ENCODE measurements at regions not wholly inside any gene's neighbourhood (a gene's known extent, or its start where the extent isn't known, plus 50 kb on each side); places are given as distances from the start of the nearest gene placed in this dataset.
"Not testable (repeated sequence)": the region's sequence is repeated elsewhere in the genome, so short reads cannot be mapped to it uniquely, and the experiment has no call there.

DNA sequence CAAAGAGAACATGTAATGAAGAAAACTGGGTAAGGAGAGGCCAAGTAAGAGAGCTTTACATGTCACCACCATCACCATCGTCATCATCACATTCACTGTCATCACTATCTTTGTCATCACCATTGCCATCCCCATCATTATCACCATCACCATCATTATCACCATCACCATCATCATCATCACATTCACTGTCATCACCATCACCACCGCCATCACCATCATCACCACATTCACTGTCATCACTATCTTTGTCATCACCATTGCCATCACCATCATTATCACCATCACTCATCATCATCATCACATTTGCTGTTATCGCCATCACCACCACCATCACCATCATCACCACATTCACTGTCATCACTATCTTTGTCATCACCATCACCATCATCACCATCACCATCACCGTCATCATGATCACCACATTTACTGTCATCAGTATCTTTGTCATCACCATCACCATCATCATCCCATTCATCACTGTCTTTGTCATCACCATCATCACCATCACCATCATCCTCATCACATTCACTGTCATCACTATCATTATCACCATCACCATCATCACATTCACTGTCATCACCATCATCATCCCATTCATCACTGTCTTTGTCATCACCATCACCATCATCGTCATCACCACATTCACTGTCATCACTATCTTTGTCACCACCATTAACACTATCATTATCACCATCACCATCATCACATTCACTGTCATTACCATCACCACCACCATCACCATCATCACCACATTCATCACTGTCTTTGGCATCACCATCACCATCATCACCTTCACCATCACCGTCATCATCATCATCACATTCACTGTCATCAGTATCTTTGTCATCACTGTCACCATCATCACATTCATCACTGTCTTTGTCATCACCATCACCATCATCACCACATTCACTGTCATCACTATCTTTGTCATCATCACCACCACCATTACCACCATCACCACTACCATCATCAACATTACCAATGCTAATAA is 172.3 kb downstream of the ERMARD start:
- DNase-seq (ENCODE audit: low spot score): no peak

DNA sequence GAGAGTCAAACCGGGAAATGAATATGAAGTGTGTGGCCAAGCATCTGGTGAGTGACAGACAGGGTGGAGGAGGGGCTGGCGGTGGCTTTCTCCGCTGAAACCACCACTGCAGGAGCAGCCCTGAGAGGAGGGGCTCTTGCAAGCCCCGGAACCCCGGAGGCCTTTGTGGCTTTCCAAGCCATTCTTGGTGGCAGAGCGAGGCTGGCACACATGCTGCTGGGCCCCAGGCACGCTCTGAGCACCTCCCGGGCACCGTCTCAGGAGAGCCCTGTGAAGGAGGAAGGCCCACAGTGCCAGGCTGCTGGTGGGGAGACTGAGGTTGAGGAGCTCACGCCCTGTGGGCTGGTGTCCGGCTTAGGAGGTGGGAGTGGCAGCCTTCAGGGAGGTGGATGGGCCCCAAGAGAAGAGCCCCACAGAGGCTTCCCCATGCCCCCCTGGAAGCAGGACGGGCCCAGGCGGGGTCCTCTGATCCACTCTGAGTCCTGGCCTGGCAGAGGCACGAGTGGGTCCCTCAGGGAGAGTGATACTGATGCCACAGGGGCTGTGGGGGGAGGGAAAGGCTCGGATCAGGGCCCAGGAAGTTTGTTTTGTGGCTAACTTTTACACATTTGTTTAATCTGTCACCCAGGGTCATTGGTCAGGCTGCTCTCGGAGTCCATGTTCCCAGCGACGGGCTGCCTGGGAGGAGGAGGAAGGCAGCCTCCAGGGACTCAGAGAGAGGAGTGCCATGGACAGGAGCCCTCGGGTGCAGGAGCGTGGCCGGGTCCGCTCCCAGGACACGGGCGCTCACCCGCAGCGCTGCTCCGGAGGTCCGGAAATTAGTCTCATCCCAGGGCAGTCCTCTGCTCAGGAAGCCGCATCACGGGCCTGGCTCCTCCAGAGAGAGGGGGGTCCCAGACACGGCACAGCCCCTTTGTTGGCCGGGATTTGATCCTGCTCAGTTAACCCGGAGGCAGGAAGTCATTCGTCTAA is 170.7 kb downstream of the ERMARD start:
- no peak for DNase-seq (ENCODE audit: low spot score)

DNA sequence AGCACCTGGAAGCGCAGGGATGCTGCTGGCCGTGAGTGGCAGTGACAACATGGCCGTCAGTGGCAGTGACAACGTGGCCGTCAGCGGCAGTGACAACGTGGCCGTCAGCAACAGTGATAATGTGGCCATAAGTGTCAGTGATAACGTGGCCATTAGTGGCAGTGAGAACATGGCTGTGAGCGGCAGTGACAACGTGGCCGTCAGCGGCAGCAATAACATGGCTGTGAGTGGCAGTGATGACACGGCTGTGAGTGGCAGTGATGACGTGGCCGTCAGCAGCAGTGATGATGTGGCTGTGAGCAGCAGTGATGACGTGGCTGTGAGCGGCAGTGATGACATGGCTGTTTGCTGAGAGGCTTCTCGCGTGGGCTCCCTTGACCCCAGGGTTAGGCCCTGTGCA is 169.8 kb downstream of the ERMARD start:
- no peak for DNase-seq (ENCODE audit: low spot score)

DNA sequence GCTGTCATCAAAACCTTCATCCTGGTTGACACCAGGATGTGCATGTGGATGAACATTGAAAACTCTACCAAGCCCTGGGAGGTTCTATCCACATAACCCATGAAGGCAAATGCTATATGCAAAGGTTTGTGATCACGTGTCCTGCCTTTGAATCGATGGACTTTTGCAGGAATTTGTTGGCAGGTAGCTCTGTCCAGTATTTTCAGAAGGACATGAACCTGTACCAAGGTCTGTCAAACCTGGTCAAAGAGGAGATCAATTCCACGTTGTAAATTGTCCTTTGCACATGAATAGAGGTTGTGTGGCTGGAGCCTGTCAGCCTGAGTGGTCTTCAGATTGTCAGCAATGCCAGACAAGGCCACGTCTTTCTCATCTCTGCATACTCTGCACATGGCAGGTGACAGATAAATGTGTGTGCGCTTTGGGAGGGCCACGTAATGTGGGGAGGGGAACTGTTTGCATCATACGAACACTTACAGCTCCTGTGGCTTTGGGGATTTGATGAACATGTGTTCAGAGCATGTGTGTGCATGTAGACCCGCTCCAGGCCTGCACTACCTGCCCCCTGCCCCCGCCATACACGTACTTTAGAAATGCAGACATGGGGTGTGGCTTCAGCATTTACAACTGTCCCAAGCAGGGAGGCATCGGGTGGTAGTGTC is 169.1 kb downstream of the ERMARD start:
- DNase-seq (ENCODE audit: low spot score): no peak

DNA sequence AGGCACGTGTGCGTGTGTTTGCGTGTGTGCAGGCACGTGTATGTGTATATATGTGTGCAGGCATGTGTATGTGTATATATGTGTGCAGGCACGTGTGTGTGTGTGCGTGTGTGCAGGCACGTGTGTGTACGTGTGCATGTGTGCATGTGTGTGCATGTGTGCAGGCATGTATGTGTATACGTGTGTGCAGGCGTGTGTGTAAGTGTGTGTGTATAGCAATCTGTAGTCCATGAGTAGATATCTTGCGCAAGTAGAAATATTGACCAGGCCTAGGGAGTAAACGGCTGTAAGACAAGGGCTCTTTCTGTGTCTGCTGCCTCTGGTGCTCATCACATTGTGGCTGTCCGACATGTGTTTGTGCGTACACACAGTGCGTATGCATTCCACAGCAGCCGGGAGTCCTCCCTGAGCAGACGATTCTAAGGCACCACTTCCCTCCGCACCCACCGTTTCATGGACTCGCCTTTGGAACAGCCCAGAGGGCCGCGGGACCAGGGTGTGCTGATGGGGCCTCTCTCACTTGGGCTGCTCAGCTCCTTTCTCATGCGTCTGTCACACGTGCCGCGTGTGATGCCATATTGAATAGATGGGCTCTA is 167.6 kb downstream of the ERMARD start:
- no peak for DNase-seq (ENCODE audit: low spot score)

DNA sequence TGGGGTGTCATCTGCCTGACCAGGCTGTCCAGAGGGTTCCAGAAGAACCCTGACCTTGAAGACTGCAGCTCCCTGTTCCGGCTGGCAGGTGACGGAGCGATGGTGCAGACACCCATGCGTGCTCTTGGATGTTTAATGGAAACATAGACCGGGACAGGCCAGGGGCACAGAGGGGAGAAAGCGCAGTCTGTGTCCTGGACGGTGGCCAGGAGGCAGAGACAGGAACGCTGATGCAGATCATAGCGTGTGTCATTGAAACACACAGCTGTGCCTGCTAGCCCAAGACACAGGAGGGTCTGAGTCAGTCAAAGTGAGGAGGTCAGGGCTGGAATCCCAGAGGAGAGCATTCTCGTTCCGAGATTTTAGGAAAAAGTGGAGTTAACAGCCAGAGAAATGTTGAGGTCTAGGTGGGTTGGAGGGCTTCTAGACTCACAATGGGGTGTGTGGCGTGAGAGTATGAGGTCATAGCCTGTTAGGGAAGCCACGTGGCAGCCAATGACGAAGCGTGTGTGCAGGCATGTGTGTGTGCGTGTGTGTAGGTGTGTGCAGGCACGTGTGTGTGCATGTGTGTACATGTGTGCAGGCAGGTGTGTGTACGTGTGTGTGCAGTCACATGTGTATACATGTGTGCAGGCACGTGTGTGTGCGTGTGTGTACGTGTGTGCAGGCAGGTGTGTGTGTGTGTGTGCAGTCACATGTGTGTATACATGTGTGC is 167.0 kb downstream of the ERMARD start:
- DNase-seq (ENCODE audit: low spot score): no peak

DNA sequence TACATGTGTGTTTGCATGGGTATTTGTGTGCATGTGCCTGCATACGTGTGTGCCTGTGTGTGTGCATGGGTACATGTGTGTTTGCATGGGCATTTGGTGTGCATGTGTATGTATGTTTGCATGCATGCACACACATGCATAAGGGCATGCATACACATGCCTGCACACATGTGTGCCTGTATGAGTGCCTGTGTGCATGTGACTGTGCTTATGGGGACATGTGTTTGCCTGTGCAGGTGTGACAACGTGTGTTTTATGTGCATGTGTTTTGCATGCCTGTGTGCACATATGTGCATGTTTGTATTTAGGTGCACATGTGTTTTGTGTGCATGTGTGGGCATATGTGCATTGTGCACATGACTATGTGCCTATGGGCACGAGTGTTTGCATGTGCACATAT is 165.7 kb downstream of the ERMARD start:
- DNase-seq (ENCODE audit: low spot score): no peak

DNA sequence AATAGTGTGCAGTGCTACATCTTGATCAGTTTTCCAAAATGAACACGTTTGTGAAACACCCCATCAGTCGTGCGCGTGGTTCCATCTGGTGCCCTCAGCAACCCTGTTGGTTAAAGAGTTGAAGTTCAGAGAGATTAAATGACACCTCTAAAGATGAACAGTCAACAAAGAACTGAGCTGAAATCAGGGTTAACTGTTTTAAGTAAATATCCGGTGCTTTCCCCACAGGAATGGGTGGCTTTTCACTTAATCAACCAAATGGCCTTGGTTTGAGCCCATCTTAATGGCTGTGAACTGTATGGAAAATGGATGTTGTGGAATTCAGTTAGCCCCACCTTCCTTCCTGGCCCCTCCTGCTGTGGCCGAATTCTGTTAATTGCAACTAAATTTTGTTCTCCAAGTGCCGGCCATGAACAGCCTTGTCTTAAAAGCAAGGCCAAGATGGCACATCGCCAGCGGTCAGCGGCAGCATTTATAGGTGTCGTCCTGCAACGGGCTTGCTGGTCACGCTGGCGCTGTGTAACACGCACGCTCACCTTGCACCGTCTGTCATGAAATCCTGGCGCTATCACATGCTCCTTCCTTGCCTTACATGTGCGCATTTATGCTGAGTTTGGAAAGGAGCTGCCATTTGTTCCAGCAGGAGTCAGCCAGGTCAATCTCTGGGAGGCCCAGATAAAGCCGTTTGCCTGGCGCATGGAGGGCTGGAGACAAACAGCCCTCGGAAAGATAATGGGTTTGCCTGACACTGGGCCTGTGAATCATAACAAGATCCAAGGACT is 164.5 kb downstream of the ERMARD start:
- DNase-seq (ENCODE audit: low spot score): no peak

DNA sequence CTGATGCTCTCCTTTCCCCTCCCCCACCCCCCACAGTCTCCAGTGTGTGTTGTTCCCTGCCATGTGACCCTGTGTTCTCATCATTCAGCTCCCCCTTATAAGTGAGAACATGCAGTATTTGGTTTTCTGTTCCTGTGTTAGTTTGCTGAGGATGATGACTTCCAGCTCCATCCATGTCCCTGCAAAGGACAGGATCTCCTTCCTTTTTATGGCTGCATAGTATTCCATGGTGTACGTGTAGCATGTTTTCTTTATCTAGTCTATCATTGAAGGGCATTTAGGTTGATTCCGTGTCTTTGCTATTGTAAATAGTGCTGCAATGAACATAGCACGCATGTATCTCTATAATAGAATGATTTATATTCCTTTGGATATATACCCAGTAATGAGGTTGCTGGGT is 162.3 kb downstream of the ERMARD start:
- not testable (repeated sequence) for DNase-seq (ENCODE audit: low spot score)

DNA sequence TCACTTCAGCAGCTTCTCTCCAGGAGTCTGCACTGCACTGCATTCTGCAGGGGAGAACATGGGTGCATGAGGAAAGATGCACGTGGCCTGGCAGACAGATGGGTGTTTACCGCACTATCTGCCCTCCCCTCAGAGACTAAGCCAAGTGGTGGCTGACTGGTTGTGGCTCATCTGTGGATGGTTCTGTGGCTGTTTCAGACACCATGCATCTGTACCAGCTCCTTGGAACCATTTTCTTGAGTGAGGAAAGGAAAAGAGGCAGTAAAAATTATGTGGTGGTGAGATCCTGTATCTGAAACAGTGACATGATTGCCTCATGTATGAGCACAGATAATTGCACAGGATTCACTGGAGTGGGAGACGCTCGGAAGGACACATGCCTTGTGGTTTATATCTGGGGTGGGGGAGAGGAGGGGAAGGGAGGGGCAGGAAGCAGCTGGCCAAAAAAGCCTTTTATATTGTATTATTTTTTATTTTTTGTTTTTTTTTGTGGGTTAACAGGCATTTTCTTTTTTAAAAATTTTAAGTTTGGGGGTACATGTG is 161.7 kb downstream of the ERMARD start:
- no peak for DNase-seq (ENCODE audit: low spot score)

DNA sequence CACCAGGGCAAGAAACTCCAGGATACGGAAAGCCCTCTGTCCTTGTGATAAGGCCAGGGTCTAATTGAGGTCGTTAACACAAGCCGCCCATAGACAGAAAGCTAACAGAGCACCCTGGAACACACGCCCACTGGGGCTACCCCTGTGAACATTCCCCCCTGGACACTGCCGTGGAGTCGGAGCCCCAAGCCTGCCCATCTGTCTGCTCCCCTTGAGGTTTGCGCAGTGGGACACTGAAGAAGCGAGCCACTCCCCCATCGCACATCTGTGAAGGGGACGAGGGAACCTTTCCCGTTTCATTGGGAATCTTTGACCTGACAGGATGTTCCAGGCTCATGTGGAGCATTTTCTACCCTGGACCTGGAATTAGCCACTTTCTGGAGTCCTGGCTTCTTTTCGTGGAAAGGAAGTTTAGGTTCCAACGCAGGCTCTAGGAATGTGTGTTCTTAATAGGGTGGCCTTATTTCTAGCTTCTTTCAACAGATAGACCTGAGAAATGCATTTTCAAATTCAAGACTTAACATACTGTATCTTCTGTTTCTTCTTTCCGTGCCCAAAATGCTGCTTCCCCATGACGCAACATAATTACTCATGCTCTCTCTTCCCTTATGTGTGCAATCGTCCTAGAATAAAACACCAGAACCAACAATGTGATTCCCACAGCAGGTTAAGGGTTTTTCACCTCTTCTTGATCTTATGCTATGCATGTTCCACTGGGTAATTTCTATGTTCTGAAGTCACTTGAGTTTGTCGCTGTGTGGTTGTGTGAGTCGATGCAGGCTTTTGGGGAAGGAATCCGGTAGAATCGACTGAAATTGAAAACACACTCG is 161.1 kb downstream of the ERMARD start:
- DNase-seq (ENCODE audit: low spot score): no peak

DNA sequence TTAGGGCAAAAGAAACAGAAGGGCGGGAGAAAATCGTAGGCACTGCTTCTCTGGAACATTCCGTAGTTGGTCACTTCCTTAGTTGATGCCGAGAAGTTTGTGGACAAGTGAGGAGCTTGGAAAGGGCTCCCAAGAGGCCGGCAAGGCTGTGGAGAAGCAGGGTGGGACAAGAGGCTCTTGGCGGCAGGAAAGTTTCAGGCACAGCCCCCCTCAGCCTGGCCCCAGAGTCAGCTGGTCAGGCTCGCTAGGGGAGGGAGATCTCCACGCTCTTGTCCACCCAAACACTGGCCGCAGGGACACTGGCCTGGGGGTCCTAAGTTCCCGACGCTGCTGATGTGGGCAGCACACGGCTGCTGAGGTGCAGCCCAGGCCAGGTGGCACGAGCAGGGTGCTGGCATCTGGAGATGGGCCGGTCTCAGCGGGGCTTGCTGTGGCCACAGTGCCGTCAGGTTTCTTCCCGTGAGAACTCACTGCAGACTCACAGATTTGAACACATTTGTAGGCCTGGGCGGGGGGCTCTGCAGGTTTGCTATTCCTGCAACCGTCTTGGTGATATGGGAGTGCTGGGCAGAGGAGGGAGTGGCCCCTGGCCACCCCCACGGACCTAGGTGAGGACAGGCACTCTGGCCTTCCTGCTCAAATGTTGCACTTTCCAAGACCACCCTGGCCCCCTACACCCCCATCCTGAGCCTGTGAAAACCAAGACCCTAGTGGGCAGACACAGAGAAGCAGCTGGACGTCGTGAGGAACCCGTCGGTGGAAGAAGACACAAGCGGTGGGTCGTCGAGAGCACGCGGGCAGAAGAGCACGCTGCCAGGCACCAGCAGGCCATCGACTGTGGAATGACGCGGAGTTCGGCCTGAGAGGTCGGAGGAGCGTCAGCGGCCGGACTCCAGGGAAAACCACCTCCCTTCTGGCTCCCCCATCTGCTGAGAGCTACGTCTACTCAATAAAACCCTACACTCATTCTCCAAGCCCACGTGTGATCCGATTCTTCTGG is 160.1 kb downstream of the ERMARD start:
- no peak for DNase-seq (ENCODE audit: low spot score)

DNA sequence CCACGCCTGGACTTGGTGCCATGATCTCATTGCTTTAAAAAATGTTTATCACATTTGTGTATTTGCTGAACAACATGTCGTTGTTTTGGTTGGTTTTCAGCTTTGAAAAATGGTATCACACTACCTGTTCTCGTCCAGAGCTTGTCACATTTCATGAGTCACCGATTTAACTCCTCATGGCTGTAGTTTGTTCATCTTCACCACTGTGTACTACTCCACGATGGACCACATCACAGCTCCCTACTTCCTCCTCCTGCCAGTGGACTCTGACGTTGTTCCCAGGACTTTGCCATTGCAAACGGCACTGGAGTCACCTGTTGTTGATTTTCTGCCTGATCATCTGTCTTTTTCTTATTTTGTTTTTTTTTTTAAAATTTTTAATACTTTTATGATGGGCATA is 157.7 kb downstream of the ERMARD start:
- no peak for DNase-seq (ENCODE audit: low spot score)

DNA sequence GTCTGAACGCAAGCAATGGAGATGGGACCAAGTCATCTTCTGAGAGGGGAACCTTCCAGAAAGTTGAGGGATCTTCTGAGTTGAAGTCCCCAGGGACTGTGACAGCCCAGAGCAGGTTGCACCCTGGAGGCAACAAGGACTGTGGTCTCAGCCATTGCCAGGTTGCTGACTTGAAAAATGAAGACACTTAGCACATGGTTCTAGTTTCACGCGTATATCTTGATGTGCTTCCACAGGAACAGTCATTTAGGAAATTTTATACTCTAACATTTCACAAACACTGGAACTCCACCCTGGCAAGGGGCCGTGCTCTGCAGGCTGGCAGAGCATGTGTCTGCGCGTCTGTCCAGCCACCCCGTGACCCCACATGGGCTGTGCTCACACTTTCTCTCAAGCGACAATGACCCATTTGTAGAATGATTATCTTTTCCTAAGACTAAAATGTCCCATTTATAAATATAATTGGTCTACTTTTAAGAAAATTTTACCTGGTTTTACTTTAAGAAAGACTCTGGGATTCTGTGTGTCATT is 157.0 kb downstream of the ERMARD start:
- DNase-seq (ENCODE audit: low spot score): no peak

DNA sequence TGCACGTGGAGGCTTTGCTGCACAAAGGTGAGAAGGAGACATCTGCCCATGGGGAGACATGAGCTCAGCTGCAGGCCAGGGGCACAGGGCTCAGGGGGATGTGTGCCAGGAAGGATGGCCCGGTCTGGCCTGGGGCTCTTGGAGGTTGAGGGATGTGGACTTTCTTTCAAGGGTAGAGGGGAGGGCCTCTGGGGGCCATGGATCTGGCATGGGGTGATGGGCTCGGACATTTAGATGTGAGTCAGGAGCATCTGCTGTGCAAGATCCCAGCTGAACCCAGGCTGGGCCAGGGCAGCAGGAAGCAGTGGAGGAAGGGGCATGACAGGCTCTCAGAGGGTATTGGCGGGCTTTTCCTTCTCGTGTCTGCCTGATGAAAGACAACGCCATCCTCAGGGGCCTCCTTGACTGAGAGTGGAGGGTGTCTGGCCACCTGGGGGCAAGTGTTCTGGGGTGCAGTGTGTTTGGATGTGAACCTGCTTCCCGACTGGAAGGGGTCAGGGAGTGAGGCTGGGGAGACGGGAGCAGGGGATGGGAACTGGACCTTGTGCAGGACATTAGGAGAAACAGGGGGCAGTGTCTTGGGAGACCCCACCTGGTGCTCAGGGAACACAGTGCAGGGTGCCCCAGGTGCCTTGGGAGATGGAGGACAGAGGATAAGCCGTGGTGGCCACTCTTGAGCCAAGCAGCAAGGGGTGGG is 156.1 kb downstream of the ERMARD start:
- DNase-seq (ENCODE audit: low spot score): no peak

DNA sequence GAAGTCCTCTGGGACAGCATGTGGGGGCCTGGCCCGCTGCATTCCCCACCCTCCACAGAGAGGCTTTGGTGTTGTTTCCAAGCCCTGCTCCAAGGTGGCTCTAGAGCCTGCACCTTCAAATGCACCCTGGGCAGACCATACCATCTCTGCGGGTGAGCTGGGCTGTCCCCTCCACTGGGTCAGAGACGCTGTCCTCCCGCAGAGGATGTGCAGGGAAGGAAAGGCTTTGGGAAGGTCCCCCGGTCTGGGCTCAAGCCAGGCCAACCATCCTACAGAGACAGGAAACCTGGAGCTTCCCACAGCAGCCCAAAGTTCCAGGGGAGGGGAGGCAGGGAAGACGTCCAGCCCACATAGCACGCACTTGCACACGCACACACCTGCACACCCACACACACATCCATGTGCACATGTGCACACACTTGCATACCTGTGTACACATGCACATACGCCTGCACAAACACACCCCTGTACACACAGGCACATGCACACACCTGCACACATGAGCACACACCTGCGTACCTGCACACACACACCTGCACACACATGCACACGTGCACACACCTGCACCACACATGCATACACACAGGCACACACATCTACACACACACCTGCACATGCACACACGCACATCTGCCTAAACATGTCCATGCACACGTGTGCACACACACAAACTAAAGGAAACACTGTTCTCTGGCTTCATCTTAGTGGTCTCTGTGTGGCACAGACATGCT is 155.4 kb downstream of the ERMARD start:
- DNase-seq (ENCODE audit: low spot score): no peak

Measured in hematopoietic multipotent progenitor cell treated with erythropoietin and hydrocortisone succinate and interleukin-3 and kit ligand, for 17 days (in vitro differentiated cells).